Upper lobe of right lung (tissue), 1 donor: ENCODE measurements at regions not wholly inside any gene's neighbourhood (a gene's known extent, or its start where the extent isn't known, plus 50 kb on each side); places are given as distances from the start of the nearest gene placed in this dataset.

Experiments used
- ATAC-seq: fragments of 200-7000 bp; cut with Tn5 transposase; one replicate; pipeline ENCODE4 v1.9.1; 2020; ENCODE audit warnings: mild to moderate bottlenecking, moderate library complexity
- DNase-seq: peaks from one replicate; pipeline ENCODE4 v3.0.0-alpha.2; 2020
- H3K27ac ChIP-seq: fragments of 200-600 bp; one replicate; pipeline ENCODE4 v1.8.0; 2022
- H3K27me3 ChIP-seq: fragments of 200-600 bp; one replicate; pipeline ENCODE4 v1.8.0; 2022; ENCODE audit warnings: mild to moderate bottlenecking
- H3K36me3 ChIP-seq: fragments of 200-600 bp; one replicate; pipeline ENCODE4 v1.8.0; 2022
- H3K4me1 ChIP-seq: fragments of 200-600 bp; one replicate; pipeline ENCODE4 v1.8.0; 2022
- H3K4me3 ChIP-seq: fragments of 200-600 bp; one replicate; pipeline ENCODE4 v1.8.0; 2022; ENCODE audit warnings: mild to moderate bottlenecking
- H3K9me3 ChIP-seq: fragments of 200-600 bp; one replicate; pipeline ENCODE4 v1.8.0; 2022
- intact Hi-C: fragments of 100-400 bp; cut with DNase I; formaldehyde crosslinking; loops from one replicate; pipeline ENCODE4 v1.11.0; 2022
- TF ChIP-seq, protein P1 (sequence below): fragments of 200-600 bp; IDR thresholded peaks from one replicate; pipeline ENCODE4 v1.8.0; 2022; ENCODE audit warnings: antibody characterized with exemption
- donor health status: DM: no; HTN: yes; CAD: no; lungs with severe emphysema.

DNA sequence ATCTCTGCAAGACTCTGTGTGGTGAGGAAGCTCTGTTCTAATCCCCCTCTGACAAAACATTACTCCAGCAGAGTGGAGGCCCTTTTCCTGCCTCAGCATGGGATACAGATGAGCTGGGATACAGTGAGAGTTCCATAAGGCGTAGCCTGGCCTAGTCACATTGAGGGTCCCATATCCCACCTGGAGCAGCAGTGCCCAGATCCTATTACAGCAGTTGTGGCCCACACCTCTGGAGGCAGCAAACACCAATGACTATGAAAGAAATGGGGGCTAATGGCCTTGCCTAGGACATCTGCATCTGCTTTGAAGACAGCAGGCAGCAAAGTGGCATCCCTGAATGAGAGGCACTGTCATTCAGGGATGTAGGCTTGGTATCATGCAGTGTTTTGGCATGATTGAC is 534.5 kb downstream of the TDRD15 start:
- no peaks in the 10 kb centered on the region for H3K36me3 ChIP-seq
- intact Hi-C loops: no loop called here
- TF ChIP-seq, protein P1, sequence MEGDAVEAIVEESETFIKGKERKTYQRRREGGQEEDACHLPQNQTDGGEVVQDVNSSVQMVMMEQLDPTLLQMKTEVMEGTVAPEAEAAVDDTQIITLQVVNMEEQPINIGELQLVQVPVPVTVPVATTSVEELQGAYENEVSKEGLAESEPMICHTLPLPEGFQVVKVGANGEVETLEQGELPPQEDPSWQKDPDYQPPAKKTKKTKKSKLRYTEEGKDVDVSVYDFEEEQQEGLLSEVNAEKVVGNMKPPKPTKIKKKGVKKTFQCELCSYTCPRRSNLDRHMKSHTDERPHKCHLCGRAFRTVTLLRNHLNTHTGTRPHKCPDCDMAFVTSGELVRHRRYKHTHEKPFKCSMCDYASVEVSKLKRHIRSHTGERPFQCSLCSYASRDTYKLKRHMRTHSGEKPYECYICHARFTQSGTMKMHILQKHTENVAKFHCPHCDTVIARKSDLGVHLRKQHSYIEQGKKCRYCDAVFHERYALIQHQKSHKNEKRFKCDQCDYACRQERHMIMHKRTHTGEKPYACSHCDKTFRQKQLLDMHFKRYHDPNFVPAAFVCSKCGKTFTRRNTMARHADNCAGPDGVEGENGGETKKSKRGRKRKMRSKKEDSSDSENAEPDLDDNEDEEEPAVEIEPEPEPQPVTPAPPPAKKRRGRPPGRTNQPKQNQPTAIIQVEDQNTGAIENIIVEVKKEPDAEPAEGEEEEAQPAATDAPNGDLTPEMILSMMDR: no peak
- DNase-seq: no peak
- no peaks in the 10 kb centered on the region for H3K27me3 ChIP-seq
- ATAC-seq: no peak
- no peaks in the 10 kb centered on the region for H3K4me1 ChIP-seq
- no peak overlapping the region for H3K4me3 ChIP-seq
- no peak overlapping the region for H3K27ac ChIP-seq
- H3K9me3 ChIP-seq: no peaks in the 10 kb centered on the region

DNA sequence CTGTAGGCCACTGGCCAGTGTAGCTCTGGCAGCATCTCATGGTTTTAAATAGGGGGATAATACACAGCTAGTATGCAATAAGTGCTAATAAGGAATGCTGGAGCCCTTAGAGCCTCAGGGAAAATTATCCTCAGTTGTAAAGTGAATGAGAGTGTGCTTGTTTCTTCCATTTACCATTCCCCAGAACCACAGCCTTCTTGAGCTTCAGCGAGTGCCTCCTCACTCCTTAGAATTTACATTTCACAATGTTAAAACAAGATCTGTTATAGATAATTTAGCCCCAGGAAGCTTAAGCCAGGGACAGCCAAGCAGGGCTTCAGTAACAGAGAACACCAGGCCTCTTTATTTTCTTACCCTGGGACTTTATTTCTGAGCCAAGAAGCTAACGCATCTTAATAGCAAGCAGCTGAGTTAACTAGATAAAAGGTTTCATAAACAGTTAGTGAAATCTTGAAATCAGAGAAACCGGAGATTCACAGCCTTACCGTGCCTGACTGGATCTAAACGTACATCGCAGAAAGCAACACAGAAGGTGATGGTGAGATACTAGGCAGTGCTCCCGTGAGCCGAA is 535.2 kb downstream of the TDRD15 start:
- H3K4me3 ChIP-seq: no peak overlapping the region
- no peak overlapping the region for H3K27ac ChIP-seq
- H3K36me3 ChIP-seq: no peaks in the 10 kb centered on the region
- no peaks in the 10 kb centered on the region for H3K27me3 ChIP-seq
- TF ChIP-seq, protein P1: no peak
- DNase-seq: no peak
- intact Hi-C loops: no loop called here
- no peaks in the 10 kb centered on the region for H3K4me1 ChIP-seq
- no peak for ATAC-seq
- H3K9me3 ChIP-seq: no peaks in the 10 kb centered on the region

DNA sequence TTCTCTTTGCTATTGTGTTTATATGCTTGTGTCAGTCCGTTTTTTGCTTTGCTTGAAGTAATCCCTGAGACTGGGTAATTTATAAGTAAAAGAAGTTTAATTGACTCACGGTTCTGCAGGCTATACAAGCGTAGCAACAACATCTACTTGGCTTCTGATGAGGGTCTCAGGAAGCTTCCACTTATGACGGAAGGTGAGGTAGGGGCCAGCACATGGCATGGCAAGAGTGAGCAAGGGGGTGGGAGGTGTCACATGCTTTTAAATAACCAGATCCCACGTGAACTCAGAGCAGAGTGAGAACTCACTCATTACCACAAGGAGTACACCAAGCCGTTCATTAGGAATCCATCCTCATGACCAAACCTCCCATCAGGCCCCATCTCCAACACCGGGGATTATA is 540.3 kb downstream of the TDRD15 start:
- Histone ChIP-seq H3K27me3 (no peaks in the 10 kb centered on the region), H3K9me3 (no peaks in the 10 kb centered on the region), H3K27ac (no peak overlapping the region), H3K4me3 (no peak overlapping the region), H3K4me1 (no peaks in the 10 kb centered on the region), H3K36me3 (no peaks in the 10 kb centered on the region)
- TF ChIP-seq, protein P1: no peak
- ATAC-seq (no peak), DNase-seq (no peak)
- intact Hi-C loops: no loop called here

DNA sequence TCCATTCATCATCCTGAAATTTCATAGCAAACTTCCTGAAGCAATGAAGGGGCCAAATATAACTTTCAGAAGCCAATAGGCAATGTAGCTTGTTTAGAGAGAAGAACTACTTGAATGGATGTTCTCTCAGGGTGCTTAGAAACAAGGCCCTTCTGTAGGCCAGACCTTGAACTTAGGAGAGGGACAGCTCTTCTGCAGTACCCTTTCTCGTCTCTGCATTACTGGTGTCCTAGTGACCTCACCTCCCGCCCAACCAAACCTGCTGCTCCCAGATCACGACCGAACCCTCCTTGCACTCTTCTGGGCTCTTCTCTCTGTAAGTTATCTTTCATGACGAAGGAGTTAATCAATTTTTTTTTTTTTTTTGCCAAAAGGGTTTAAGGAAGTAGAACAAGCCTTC is 543.9 kb downstream of the TDRD15 start:
- no peaks in the 10 kb centered on the region for H3K4me1 ChIP-seq
- no peaks in the 10 kb centered on the region for H3K27me3 ChIP-seq
- DNase-seq: no peak
- TF ChIP-seq, protein P1: no peak
- no peak for ATAC-seq
- no peaks in the 10 kb centered on the region for H3K36me3 ChIP-seq
- H3K4me3 ChIP-seq: no peak overlapping the region
- H3K9me3 ChIP-seq: no peaks in the 10 kb centered on the region
- intact Hi-C loops: no loop called here
- no peak overlapping the region for H3K27ac ChIP-seq

DNA sequence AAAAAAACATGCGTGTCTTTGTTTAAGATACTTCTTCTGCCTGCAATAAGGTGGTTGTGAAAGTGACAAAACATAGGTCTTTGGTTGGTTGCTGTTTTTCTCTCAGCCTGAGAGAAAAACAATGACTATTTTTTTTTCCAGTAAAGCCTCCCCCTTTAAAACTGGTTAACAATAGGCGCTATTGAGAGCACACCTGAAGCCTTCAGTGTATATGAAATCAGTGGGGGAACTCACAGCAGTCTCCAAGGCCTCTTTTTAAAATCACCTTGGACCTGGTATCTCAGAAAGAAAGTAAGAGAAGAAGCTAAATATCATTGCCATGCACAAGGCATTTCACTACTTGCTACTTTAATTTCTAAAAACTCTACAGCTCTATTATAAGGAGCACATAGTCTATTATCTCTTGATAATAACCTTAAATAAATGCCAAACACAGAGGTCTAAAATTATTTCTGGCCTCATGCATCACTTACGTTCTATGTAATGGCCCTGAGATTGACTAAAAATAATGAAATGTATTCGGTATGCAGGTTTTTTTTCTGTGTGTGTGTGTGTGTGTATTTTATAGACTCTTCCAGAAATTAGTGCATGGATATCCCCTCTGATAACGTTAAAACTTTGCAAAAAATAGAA is 544.4 kb downstream of the TDRD15 start:
- Histone ChIP-seq H3K27me3 (no peaks in the 10 kb centered on the region), H3K36me3 (no peaks in the 10 kb centered on the region), H3K9me3 (no peaks in the 10 kb centered on the region), H3K4me3 (no peak overlapping the region), H3K4me1 (no peaks in the 10 kb centered on the region), H3K27ac (no peak overlapping the region)
- intact Hi-C loops: no loop called here
- TF ChIP-seq, protein P1: no peak
- DNase-seq: no peak
- no peak for ATAC-seq
